IPS-NIHi7 (cell line): ENCODE measurements at regions not wholly inside any gene's neighbourhood (a gene's known extent, or its start where the extent isn't known, plus 50 kb on each side); places are given as distances from the start of the nearest gene placed in this dataset.
"Not testable (repeated sequence)": the region's sequence is repeated elsewhere in the genome, so short reads cannot be mapped to it uniquely, and the experiment has no call there.

ENCODE experiments used
- DNase-seq: peaks from one replicate; pipeline ENCODE4 v3.0.0; 2012; ENCODE audit warnings: mixed read lengths; ENCODE audit errors: extremely low spot score

- no peak for DNase-seq
Measured at GRCh38 chr12:72723732-72724131, 451.6 kb downstream of the TRHDE start.

GRCh38 chr12:72729451-72730010 lies 457.4 kb downstream of the TRHDE start:
- no peak for DNase-seq

GRCh38 chr12:72734581-72734980 lies 462.4 kb downstream of the TRHDE start:
- DNase-seq, result no peak

GRCh38 chr12:72738811-72739210 lies 466.6 kb downstream of the TRHDE start:
- DNase-seq, result no peak

GRCh38 chr12:72740064-72740463 lies 467.9 kb downstream of the TRHDE start:
- no peak for DNase-seq

GRCh38 chr12:72742568-72742967 lies 470.4 kb downstream of the TRHDE start:
- DNase-seq, result no peak

GRCh38 chr12:72746048-72746447 lies 473.9 kb downstream of the TRHDE start:
- DNase-seq, result no peak

GRCh38 chr12:72747111-72747849 lies 475.1 kb downstream of the TRHDE start:
- DNase-seq, result no peak

- DNase-seq, result no peak
Measured at GRCh38 chr12:72748971-72749370, 476.8 kb downstream of the TRHDE start.

GRCh38 chr12:72753571-72753970 lies 481.4 kb downstream of the TRHDE start:
- no peak for DNase-seq

GRCh38 chr12:72754026-72754425 lies 481.9 kb downstream of the TRHDE start:
- DNase-seq, result not testable (repeated sequence)

GRCh38 chr12:72766517-72766916 lies 494.3 kb downstream of the TRHDE start:
- DNase-seq, result no peak

GRCh38 chr12:72774023-72774422 lies 501.9 kb downstream of the TRHDE start:
- no peak for DNase-seq

GRCh38 chr12:72777806-72778205 lies 505.6 kb downstream of the TRHDE start:
- DNase-seq, result no peak

- DNase-seq, result no peak
Measured at GRCh38 chr12:72790273-72790672, 518.1 kb downstream of the TRHDE start.

GRCh38 chr12:72792889-72793288 lies 520.7 kb downstream of the TRHDE start:
- no peak for DNase-seq

- no peak for DNase-seq
Measured at GRCh38 chr12:72793796-72794195, 521.6 kb downstream of the TRHDE start.

- no peak for DNase-seq
Measured at GRCh38 chr12:72815421-72815820, 543.3 kb downstream of the TRHDE start.

- no peak for DNase-seq
Measured at GRCh38 chr12:72828662-72829324, 556.6 kb downstream of the TRHDE start.

GRCh38 chr12:72829838-72830237 lies 557.7 kb downstream of the TRHDE start:
- DNase-seq, result no peak

- DNase-seq, result no peak
Measured at GRCh38 chr12:72832024-72832423, 559.9 kb downstream of the TRHDE start.

- no peak for DNase-seq
Measured at GRCh38 chr12:72836194-72836593, 564.0 kb downstream of the TRHDE start.

GRCh38 chr12:72839696-72840095 lies 567.5 kb downstream of the TRHDE start:
- DNase-seq, result no peak
